KMS-11 (cell line): ENCODE measurements at regions not wholly inside any gene's neighbourhood (a gene's known extent, or its start where the extent isn't known, plus 50 kb on each side); places are given as distances from the start of the nearest gene placed in this dataset.

Source experiments
- H2AFZ ChIP-seq: fragments of 200-600 bp; sonication (generic); 2 replicates; pipeline ENCODE4 v1.6.1; 2016; ENCODE audit warnings: antibody characterized with exemption, mixed run types, low read depth
- H3K27ac ChIP-seq: fragments of 200-600 bp; sonication (generic); 2 replicates; pipeline ENCODE4 v1.6.1; 2016; ENCODE audit warnings: mild to moderate bottlenecking, mixed run types
- H3K27me3 ChIP-seq: fragments of 200-600 bp; sonication (generic); 2 replicates; pipeline ENCODE4 v1.6.1; 2017; ENCODE audit warnings: mild to moderate bottlenecking, low read depth, mixed run types, moderate library complexity; ENCODE audit not compliant: insufficient read depth
- H3K36me3 ChIP-seq: fragments of 200-600 bp; sonication (generic); 2 replicates; pipeline ENCODE4 v1.6.1; 2017; ENCODE audit warnings: mild to moderate bottlenecking, mixed run types; ENCODE audit not compliant: insufficient read depth
- H3K4me1 ChIP-seq: fragments of 200-600 bp; sonication (generic); 2 replicates; pipeline ENCODE4 v1.6.1; 2016; ENCODE audit warnings: mild to moderate bottlenecking, low read depth, mixed run types; ENCODE audit not compliant: poor library complexity, severe bottlenecking
- H3K4me2 ChIP-seq: fragments of 200-600 bp; sonication (generic); 2 replicates; pipeline ENCODE4 v1.7.0; 2016; ENCODE audit warnings: mild to moderate bottlenecking, mixed run types
- H3K4me3 ChIP-seq: fragments of 200-600 bp; sonication (generic); IDR thresholded peaks from 2 replicates; pipeline ENCODE4 v1.6.1; 2017; ENCODE audit warnings: low read depth, low read length, mixed read lengths; ENCODE audit not compliant: insufficient read depth
- H3K79me2 ChIP-seq: fragments of 200-600 bp; sonication (generic); 2 replicates; pipeline ENCODE4 v1.6.1; 2016; ENCODE audit warnings: low read depth, mixed run types; ENCODE audit not compliant: insufficient read depth
- H3K9ac ChIP-seq: fragments of 200-600 bp; sonication (generic); 2 replicates; pipeline ENCODE4 v1.6.1; 2016; ENCODE audit warnings: mild to moderate bottlenecking, mixed run types
- H4K20me1 ChIP-seq: fragments of 200-600 bp; sonication (generic); 2 replicates; pipeline ENCODE4 v1.6.1; 2016; ENCODE audit warnings: mild to moderate bottlenecking, mixed run types; ENCODE audit not compliant: insufficient read depth
- TF ChIP-seq, protein P1 (sequence below): fragments of 200-600 bp; sonication (generic); conservative IDR thresholded peaks from 2 replicates; pipeline ENCODE4 v1.6.1; 2017; ENCODE audit warnings: low read depth, mild to moderate bottlenecking, antibody characterized with exemption, low read length, moderate library complexity, mixed read lengths

DNA sequence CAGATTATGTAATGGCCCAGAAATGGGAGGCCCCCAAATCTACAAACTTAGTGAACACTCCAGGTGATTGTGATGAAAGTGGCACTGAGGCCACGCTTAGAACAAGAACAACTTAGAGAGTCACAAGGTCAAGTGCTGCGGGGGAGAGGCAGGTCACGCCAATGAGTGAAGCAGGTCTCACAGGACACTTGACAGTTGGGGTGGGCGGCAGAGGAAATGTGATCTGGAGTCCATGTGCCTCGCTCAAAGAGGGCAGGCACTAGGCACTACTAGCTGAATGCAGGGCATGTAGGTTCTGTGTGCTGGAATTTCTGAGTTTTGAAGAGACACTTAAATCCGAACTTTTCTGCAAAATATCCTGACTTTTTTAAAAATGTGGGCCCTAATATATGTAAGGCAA is 193.2 kb upstream of the RORB start:
- H2AFZ ChIP-seq, result no peak overlapping the region
- H4K20me1 ChIP-seq, result no peaks in the 10 kb centered on the region
- H3K27me3 ChIP-seq, result no peaks in the 10 kb centered on the region
- no peaks in the 10 kb centered on the region for H3K4me1 ChIP-seq
- H3K36me3 ChIP-seq, result no peaks in the 10 kb centered on the region
- H3K4me2 ChIP-seq, result no peak overlapping the region
- H3K27ac ChIP-seq, result no peak overlapping the region
- TF ChIP-seq, protein P1, sequence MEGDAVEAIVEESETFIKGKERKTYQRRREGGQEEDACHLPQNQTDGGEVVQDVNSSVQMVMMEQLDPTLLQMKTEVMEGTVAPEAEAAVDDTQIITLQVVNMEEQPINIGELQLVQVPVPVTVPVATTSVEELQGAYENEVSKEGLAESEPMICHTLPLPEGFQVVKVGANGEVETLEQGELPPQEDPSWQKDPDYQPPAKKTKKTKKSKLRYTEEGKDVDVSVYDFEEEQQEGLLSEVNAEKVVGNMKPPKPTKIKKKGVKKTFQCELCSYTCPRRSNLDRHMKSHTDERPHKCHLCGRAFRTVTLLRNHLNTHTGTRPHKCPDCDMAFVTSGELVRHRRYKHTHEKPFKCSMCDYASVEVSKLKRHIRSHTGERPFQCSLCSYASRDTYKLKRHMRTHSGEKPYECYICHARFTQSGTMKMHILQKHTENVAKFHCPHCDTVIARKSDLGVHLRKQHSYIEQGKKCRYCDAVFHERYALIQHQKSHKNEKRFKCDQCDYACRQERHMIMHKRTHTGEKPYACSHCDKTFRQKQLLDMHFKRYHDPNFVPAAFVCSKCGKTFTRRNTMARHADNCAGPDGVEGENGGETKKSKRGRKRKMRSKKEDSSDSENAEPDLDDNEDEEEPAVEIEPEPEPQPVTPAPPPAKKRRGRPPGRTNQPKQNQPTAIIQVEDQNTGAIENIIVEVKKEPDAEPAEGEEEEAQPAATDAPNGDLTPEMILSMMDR, result no peak
- no peaks in the 10 kb centered on the region for H3K79me2 ChIP-seq
- no peak overlapping the region for H3K4me3 ChIP-seq
- no peak overlapping the region for H3K9ac ChIP-seq

DNA sequence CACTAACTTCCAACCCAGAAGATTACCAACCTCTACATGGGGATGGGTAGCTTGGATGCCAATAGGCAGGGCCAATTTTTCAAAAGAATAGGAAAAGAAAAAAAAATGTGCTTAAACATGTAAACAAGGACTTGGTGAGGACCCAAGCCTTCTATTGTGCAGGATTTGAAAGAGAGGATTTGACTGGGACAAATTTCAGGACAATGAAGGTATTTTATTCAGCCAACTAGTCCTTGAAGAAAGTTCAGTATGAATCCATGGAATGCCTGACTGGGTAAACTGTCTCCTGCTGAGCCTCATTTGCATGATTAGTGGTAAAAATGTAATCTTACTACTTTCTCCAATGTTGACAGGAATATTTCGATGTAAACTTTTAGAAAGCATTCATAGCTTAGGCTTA is 192.5 kb upstream of the RORB start:
- Histone ChIP-seq H3K9ac (no peak overlapping the region), H3K27ac (no peak overlapping the region), H2AFZ (no peak overlapping the region), H3K4me2 (no peak overlapping the region), H3K4me1 (no peaks in the 10 kb centered on the region), H3K27me3 (no peaks in the 10 kb centered on the region), H3K36me3 (no peaks in the 10 kb centered on the region), H3K79me2 (no peaks in the 10 kb centered on the region), H4K20me1 (no peaks in the 10 kb centered on the region), H3K4me3 (no peak overlapping the region)
- TF ChIP-seq, protein P1, result no peak

DNA sequence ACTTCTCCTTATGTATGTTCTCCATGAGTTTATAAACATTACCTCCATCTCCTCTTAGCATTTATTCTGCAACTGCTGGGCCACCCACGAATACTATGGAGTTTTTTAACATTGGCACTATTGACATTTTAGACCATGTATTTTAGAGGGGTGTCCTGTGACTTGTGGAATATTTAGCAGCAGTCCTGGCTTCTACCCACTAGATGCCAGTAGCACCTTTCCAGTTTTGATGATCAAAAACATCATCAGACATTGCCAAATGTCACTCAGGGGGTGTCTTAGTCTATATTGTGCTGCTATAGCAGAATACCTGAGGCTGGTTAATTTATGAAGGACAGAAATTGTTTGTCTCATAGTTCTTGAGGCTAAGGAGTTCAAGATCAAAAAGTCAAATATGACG is 187.5 kb upstream of the RORB start:
- H3K4me2 ChIP-seq, result no peak overlapping the region
- no peaks in the 10 kb centered on the region for H3K79me2 ChIP-seq
- H3K27ac ChIP-seq, result no peak overlapping the region
- no peaks in the 10 kb centered on the region for H3K36me3 ChIP-seq
- no peaks in the 10 kb centered on the region for H3K27me3 ChIP-seq
- H4K20me1 ChIP-seq, result no peaks in the 10 kb centered on the region
- no peaks in the 10 kb centered on the region for H3K4me1 ChIP-seq
- no peak overlapping the region for H3K9ac ChIP-seq
- TF ChIP-seq, protein P1, result no peak
- H3K4me3 ChIP-seq, result no peak overlapping the region
- no peak overlapping the region for H2AFZ ChIP-seq

DNA sequence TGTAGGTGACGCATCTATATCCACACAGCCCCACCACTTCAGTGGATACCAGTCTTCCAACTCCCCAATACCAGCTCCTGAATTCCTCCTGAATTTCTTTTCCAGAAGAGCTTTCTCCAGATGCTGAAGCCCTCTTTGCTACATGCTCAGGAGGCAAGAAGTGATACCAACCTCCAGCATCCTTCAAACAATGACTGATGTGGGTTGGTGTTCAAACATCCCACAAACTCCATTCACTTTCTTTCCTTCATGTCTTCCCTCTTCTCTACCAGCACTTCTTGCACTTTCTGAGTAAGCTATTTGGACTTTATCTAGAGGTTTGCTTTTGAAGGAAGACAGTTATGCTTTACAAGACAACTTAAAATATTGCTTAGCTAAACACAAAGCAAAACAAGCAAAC is 179.9 kb upstream of the RORB start:
- Histone ChIP-seq H3K27ac (no peak overlapping the region), H3K4me2 (no peak overlapping the region), H3K9ac (no peak overlapping the region), H3K79me2 (no peaks in the 10 kb centered on the region), H4K20me1 (no peaks in the 10 kb centered on the region), H3K27me3 (no peaks in the 10 kb centered on the region), H2AFZ (no peak overlapping the region), H3K4me3 (no peak overlapping the region), H3K4me1 (no peaks in the 10 kb centered on the region), H3K36me3 (no peaks in the 10 kb centered on the region)
- TF ChIP-seq, protein P1, result no peak

- TF ChIP-seq, protein P1, result no peak
- H3K36me3 ChIP-seq, result no peaks in the 10 kb centered on the region
- H3K4me2 ChIP-seq, result no peak overlapping the region
- H2AFZ ChIP-seq, result no peak overlapping the region
- H3K4me1 ChIP-seq, result peaks cover 10% of the 10 kb centered on the region
- H3K27me3 ChIP-seq, result no peaks in the 10 kb centered on the region
- H3K79me2 ChIP-seq, result no peaks in the 10 kb centered on the region
- no peak overlapping the region for H3K27ac ChIP-seq
- H3K4me3 ChIP-seq, result no peak overlapping the region
- H4K20me1 ChIP-seq, result no peaks in the 10 kb centered on the region
- no peak overlapping the region for H3K9ac ChIP-seq
Observed at GRCh38 chr9:74321396-74321795, 175.7 kb upstream of the RORB start.
